ENCODE measurements at regions not wholly inside any gene's neighbourhood (a gene's known extent, or its start where the extent isn't known, plus 50 kb on each side); places are given as distances from the start of the nearest gene placed in this dataset.

DNA sequence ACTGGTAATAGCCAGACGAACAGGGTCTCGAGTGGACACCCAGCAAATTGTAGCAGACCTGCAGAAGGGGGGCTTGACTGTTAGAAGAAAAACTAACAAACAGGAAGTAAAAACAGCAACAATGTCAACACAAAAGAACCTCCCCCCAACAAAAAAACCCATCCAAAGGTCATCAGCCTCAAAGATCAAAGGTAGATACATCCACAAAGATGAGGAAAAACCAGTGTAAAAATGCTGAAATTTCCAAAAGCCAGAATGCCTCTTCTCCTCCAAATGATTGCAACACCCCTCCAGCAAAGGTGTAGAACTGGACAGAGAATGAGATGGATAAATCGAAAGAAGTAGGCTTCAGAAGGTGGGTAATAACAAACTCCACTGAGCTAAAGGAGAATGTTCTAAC lies 313.0 kb upstream of the TEX13C start:
- no peak for DNase-seq

GRCh38 chrX:125012585-125012984 lies 307.1 kb upstream of the TEX13C start:
- DNase-seq, result no peak

- no peak for DNase-seq
Observed at GRCh38 chrX:125029131-125029530, 290.5 kb upstream of the TEX13C start.

All from NCI-H1105 (cell line).